MM.1S (cell line): ENCODE measurements at regions not wholly inside any gene's neighbourhood (a gene's known extent, or its start where the extent isn't known, plus 50 kb on each side); places are given as distances from the start of the nearest gene placed in this dataset.

Experiments used
- DNase-seq: peaks from one replicate; pipeline ENCODE4 v3.0.0-alpha.2; 2015
- H2AFZ ChIP-seq: fragments of 300-600 bp; sonication (generic); 2 replicates; pipeline ENCODE4 v1.6.0; 2016; ENCODE audit warnings: antibody characterized with exemption, low read length
- H3F3A ChIP-seq: fragments of 300-600 bp; sonication (generic); 2 replicates; pipeline ENCODE4 v1.6.1; 2016; ENCODE audit warnings: mild to moderate bottlenecking, antibody characterized with exemption, low read length, moderate library complexity, mixed read lengths; ENCODE audit not compliant: insufficient read depth
- H3K27ac ChIP-seq: fragments of 300-600 bp; sonication (generic); 2 replicates; pipeline ENCODE4 v1.5.1; 2016; ENCODE audit warnings: mild to moderate bottlenecking, low read length
- H3K27me3 ChIP-seq: fragments of 300-600 bp; sonication (generic); replicated peaks from 2 replicates; pipeline ENCODE4 v1.6.0; 2016; ENCODE audit warnings: low read length; ENCODE audit not compliant: insufficient read depth
- H3K36me3 ChIP-seq: fragments of 300-600 bp; sonication (generic); replicated peaks from 2 replicates; pipeline ENCODE4 v1.6.1; 2016; ENCODE audit warnings: mild to moderate bottlenecking, low read length, mixed read lengths; ENCODE audit not compliant: insufficient read depth
- H3K4me1 ChIP-seq: fragments of 300-600 bp; sonication (generic); 2 replicates; pipeline ENCODE4 v1.6.1; 2016; ENCODE audit warnings: low read length, mixed read lengths
- H3K4me2 ChIP-seq: fragments of 300-600 bp; sonication (generic); 2 replicates; pipeline ENCODE4 v1.6.0; 2016; ENCODE audit warnings: low read depth, low read length
- H3K4me3 ChIP-seq: fragments of 300-600 bp; sonication (generic); 2 replicates; pipeline ENCODE4 v1.5.1; 2016; ENCODE audit warnings: low read length, mixed read lengths
- H3K79me2 ChIP-seq: fragments of 300-600 bp; sonication (generic); 2 replicates; pipeline ENCODE4 v1.6.1; 2016; ENCODE audit warnings: mixed run types, low read length, mixed read lengths
- H3K9ac ChIP-seq: fragments of 300-600 bp; sonication (generic); 2 replicates; pipeline ENCODE4 v1.6.1; 2016; ENCODE audit warnings: low read length, mixed read lengths
- H3K9me2 ChIP-seq: fragments of 300-600 bp; sonication (generic); replicated peaks from 2 replicates; pipeline ENCODE4 v1.6.1; 2016; ENCODE audit warnings: mild to moderate bottlenecking, low read length, mixed read lengths; ENCODE audit not compliant: insufficient read depth
- H3K9me3 ChIP-seq: fragments of 300-600 bp; sonication (generic); replicated peaks from 2 replicates; pipeline ENCODE4 v1.6.1; 2016; ENCODE audit warnings: mild to moderate bottlenecking, low read length, mixed read lengths; ENCODE audit not compliant: insufficient read depth
- H4K20me1 ChIP-seq: fragments of 300-600 bp; sonication (generic); 2 replicates; pipeline ENCODE4 v1.6.1; 2016; ENCODE audit warnings: mild to moderate bottlenecking, low read length, moderate library complexity, mixed read lengths; ENCODE audit not compliant: insufficient read depth
- CTCF ChIP-seq: fragments of 300-600 bp; sonication (generic); IDR thresholded peaks from 2 replicates; pipeline ENCODE4 v1.5.1; 2016; ENCODE audit warnings: antibody characterized with exemption, low read length, mixed read lengths
- EZH2 ChIP-seq: fragments of 300-600 bp; sonication (generic); optimal IDR thresholded peaks from 2 replicates; pipeline ENCODE3; 2017; ENCODE audit warnings: low read depth, mild to moderate bottlenecking, antibody characterized with exemption, low read length, mixed read lengths
- EZH2phosphoT487 ChIP-seq: fragments of 300-600 bp; sonication (generic); IDR thresholded peaks from 2 replicates; pipeline ENCODE4 v1.6.1; 2018; ENCODE audit warnings: antibody characterized with exemption, low read length

GRCh38 chr2:185360776-185361175 lies 377.8 kb upstream of the FSIP2 start:
- H3K27me3 ChIP-seq = no peaks in the 10 kb centered on the region
- no peak overlapping the region for H2AFZ ChIP-seq
- TF ChIP-seq EZH2phosphoT487 (no peak), CTCF (no peak), EZH2 (no peak)
- H3K9ac ChIP-seq = no peak overlapping the region
- no peaks in the 10 kb centered on the region for H4K20me1 ChIP-seq
- no peaks in the 10 kb centered on the region for H3K79me2 ChIP-seq
- H3K4me1 ChIP-seq = no peaks in the 10 kb centered on the region
- no peaks in the 10 kb centered on the region for H3K36me3 ChIP-seq
- H3K4me2 ChIP-seq = no peak overlapping the region
- H3K4me3 ChIP-seq = no peak overlapping the region
- no peaks in the 10 kb centered on the region for H3F3A ChIP-seq
- no peak overlapping the region for H3K27ac ChIP-seq
- H3K9me3 ChIP-seq = no peaks in the 10 kb centered on the region
- DNase-seq = no peak
- H3K9me2 ChIP-seq = no peaks in the 10 kb centered on the region

GRCh38 chr2:185372188-185372587 lies 366.4 kb upstream of the FSIP2 start:
- H2AFZ ChIP-seq = no peak overlapping the region
- H3K4me1 ChIP-seq = no peaks in the 10 kb centered on the region
- no peaks in the 10 kb centered on the region for H3K9me2 ChIP-seq
- no peak overlapping the region for H3K9ac ChIP-seq
- no peaks in the 10 kb centered on the region for H3K27me3 ChIP-seq
- no peak for DNase-seq
- H3K4me3 ChIP-seq = no peak overlapping the region
- H4K20me1 ChIP-seq = no peaks in the 10 kb centered on the region
- no peaks in the 10 kb centered on the region for H3F3A ChIP-seq
- H3K9me3 ChIP-seq = no peaks in the 10 kb centered on the region
- no peak overlapping the region for H3K27ac ChIP-seq
- TF ChIP-seq EZH2 (no peak), CTCF (no peak), EZH2phosphoT487 (no peak)
- H3K36me3 ChIP-seq = no peaks in the 10 kb centered on the region
- H3K4me2 ChIP-seq = no peak overlapping the region
- no peaks in the 10 kb centered on the region for H3K79me2 ChIP-seq

- Histone ChIP-seq H3K4me3 (no peak overlapping the region), H3K27me3 (no peaks in the 10 kb centered on the region), H3K79me2 (no peaks in the 10 kb centered on the region), H3K9ac (no peak overlapping the region), H4K20me1 (no peaks in the 10 kb centered on the region), H3K4me1 (no peaks in the 10 kb centered on the region), H3F3A (no peaks in the 10 kb centered on the region), H3K9me2 (no peaks in the 10 kb centered on the region), H3K36me3 (no peaks in the 10 kb centered on the region), H3K4me2 (no peak overlapping the region), H3K27ac (no peak overlapping the region), H3K9me3 (no peaks in the 10 kb centered on the region), H2AFZ (no peak overlapping the region)
- no peak for TF ChIP-seq CTCF
- TF ChIP-seq EZH2phosphoT487 = no peak
- TF ChIP-seq EZH2 = no peak
- DNase-seq = no peak
These were observed 365.4 kb upstream of the FSIP2 start for GRCh38 chr2:185373229-185373628.

- H3K9ac ChIP-seq = no peak overlapping the region
- no peaks in the 10 kb centered on the region for H4K20me1 ChIP-seq
- H3F3A ChIP-seq = no peaks in the 10 kb centered on the region
- DNase-seq = no peak
- no peaks in the 10 kb centered on the region for H3K9me3 ChIP-seq
- H3K4me1 ChIP-seq = no peaks in the 10 kb centered on the region
- no peak for TF ChIP-seq CTCF
- TF ChIP-seq EZH2 = no peak
- no peak for TF ChIP-seq EZH2phosphoT487
- no peaks in the 10 kb centered on the region for H3K27me3 ChIP-seq
- no peak overlapping the region for H3K27ac ChIP-seq
- H3K9me2 ChIP-seq = no peaks in the 10 kb centered on the region
- H2AFZ ChIP-seq = no peak overlapping the region
- no peak overlapping the region for H3K4me3 ChIP-seq
- no peaks in the 10 kb centered on the region for H3K79me2 ChIP-seq
- no peak overlapping the region for H3K4me2 ChIP-seq
- H3K36me3 ChIP-seq = no peaks in the 10 kb centered on the region
These were observed 363.7 kb upstream of the FSIP2 start for GRCh38 chr2:185374878-185375277.
